ENCODE measurements at regions not wholly inside any gene's neighbourhood (a gene's known extent, or its start where the extent isn't known, plus 50 kb on each side); places are given as distances from the start of the nearest gene placed in this dataset.

DNA sequence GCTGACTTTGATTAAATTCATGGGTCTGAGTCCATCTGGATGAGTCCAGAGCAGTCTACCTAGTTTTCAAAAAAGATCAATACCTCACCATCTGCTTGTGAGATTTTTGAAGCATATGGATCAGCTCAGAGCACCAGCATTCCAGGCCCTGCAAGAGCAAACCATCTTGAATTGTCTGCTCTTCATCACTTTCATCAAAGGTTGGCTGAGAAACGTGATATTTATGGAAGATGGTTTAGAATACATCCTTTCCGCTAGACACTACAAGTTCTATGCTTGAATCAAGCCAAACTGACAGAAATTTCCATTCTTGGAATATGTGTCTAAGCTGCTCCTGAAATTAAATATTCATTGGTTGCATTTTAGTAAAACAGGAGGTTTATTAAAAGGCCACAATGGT lies 190.3 kb downstream of the KCNRG start:
- Histone ChIP-seq H3K4me1 (no peaks in the 10 kb centered on the region), H3K27me3 (no peaks in the 10 kb centered on the region), H3K4me3 (no peak overlapping the region), H3K36me3 (no peaks in the 10 kb centered on the region), H3K27ac (no peak overlapping the region), H3K9ac (ENCODE audit: low read depth in 2 of 2, low read length in 2 of 2) (no peak overlapping the region), H3K9me3 (no peaks in the 10 kb centered on the region)
- TF ChIP-seq, protein P1, sequence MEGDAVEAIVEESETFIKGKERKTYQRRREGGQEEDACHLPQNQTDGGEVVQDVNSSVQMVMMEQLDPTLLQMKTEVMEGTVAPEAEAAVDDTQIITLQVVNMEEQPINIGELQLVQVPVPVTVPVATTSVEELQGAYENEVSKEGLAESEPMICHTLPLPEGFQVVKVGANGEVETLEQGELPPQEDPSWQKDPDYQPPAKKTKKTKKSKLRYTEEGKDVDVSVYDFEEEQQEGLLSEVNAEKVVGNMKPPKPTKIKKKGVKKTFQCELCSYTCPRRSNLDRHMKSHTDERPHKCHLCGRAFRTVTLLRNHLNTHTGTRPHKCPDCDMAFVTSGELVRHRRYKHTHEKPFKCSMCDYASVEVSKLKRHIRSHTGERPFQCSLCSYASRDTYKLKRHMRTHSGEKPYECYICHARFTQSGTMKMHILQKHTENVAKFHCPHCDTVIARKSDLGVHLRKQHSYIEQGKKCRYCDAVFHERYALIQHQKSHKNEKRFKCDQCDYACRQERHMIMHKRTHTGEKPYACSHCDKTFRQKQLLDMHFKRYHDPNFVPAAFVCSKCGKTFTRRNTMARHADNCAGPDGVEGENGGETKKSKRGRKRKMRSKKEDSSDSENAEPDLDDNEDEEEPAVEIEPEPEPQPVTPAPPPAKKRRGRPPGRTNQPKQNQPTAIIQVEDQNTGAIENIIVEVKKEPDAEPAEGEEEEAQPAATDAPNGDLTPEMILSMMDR (IDR thresholded peaks at IDR 0.05): no peak
- no peak for DNase-seq
- intact Hi-C loops (cut with DNase I): no loop called here

DNA sequence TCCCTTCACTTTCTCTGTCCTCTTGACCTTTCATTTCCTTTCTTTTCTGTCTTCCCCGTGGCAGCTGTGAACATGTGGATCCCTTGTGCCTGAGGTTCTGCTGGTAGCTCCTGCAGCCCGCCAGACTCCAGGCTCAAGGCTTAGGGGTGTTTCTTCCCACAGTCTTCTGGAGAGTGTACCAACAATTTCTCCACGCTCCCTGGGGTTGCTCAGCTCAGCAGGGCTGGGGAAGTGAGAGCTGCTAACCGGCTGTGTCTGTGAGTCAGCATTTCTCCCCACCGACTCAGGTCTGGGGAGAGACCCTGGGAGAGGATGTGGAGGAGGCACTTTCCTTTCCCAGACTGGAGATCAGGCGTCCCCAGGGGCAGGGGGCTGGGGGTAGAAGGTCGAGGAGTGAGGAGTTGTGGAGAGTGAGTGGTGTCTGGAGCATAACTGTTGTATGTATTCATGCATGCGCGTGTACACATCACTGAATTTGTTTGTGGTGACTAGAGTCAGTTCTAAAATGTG lies 193.6 kb downstream of the KCNRG start:
- no peak overlapping the region for H3K27ac ChIP-seq
- no peaks in the 10 kb centered on the region for H3K36me3 ChIP-seq
- no peaks in the 10 kb centered on the region for H3K4me1 ChIP-seq
- DNase-seq: peak; percentile 24
- no peaks in the 10 kb centered on the region for H3K9me3 ChIP-seq
- intact Hi-C loops (cut with DNase I): no loop called here
- no peak overlapping the region for H3K4me3 ChIP-seq
- H3K9ac ChIP-seq (ENCODE audit: low read depth in 2 of 2, low read length in 2 of 2): peak overlapping the region in 1 of 2 donors; percentile 50
- H3K27me3 ChIP-seq: no peaks in the 10 kb centered on the region
- TF ChIP-seq, protein P1 (IDR thresholded peaks at IDR 0.05): no peak

DNA sequence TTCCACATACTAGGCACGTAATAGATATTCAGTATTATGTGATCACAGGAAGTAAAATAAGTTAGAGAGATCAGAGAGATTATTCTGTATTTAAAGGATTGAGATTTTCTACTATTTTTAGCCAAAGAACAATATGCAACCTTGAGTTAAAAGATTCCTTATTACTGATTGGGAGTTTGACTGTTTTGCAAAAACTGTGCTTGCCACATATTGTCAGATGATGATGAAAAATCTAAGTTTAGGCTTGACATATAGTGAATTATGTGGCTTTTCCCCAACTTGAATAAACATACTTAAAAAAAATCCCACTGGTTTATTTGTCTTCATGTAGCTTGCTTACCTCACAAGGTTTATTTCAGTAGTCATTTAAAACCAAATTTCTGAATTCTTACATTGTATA lies 194.4 kb downstream of the KCNRG start:
- Histone ChIP-seq H3K9me3 (no peaks in the 10 kb centered on the region), H3K27ac (no peak overlapping the region), H3K36me3 (no peaks in the 10 kb centered on the region), H3K9ac (ENCODE audit: low read depth in 2 of 2, low read length in 2 of 2) (no peak overlapping the region), H3K4me1 (no peaks in the 10 kb centered on the region), H3K4me3 (no peak overlapping the region), H3K27me3 (no peaks in the 10 kb centered on the region)
- TF ChIP-seq, protein P1 (IDR thresholded peaks at IDR 0.05): no peak
- intact Hi-C loops (cut with DNase I): no loop called here
- no peak for DNase-seq

DNA sequence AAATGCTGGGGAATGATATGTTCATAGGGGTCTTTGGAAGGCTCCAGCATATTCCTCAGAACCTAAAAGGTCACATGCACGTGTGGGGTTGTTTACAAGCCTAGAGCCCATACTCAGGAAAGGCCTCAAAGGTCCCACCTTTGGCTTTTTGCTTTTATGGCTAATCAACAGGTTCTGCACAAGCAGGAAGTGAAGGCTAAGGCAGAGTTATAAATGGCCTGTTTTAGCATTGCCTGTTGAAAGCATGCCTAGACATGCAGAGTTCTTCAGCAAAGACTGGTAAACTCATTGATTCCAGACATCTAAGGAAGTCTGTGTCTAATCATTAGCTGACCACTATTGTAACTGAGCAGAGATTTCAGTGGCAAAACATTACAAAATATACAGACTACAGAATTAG lies 198.3 kb downstream of the KCNRG start:
- Histone ChIP-seq H3K27me3 (no peaks in the 10 kb centered on the region), H3K9me3 (no peaks in the 10 kb centered on the region), H3K9ac (ENCODE audit: low read depth in 2 of 2, low read length in 2 of 2) (no peak overlapping the region), H3K27ac (no peak overlapping the region), H3K4me3 (no peak overlapping the region), H3K36me3 (no peaks in the 10 kb centered on the region), H3K4me1 (no peaks in the 10 kb centered on the region)
- TF ChIP-seq, protein P1 (IDR thresholded peaks at IDR 0.05): no peak
- intact Hi-C loops (cut with DNase I): no loop called here
- no peak for DNase-seq

DNA sequence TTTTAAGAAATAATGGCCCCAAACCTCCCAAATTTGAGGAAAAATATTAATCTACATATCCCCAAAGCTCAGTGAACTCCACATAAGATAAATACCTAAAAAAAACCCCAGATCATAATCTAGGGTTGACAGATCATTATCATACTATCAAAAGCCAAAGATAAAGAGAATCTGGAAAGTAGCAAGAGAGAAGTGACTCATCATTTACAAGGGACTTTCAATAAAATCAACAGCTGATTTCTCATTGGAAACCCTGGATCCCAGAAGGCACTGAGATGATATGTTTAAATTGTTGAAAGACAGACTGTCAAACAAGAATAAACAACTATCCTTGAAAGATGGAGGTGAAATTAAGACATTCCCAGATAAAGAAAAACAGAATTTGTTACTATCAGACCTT lies 199.3 kb downstream of the KCNRG start:
- intact Hi-C loops (cut with DNase I): no loop called here
- no peak for DNase-seq

More for the DNA sequence above, 199.3 kb downstream of the KCNRG start:
- Histone ChIP-seq H3K27ac (no peak overlapping the region), H3K4me3 (no peak overlapping the region), H3K36me3 (no peaks in the 10 kb centered on the region), H3K9me3 (no peaks in the 10 kb centered on the region), H3K27me3 (no peaks in the 10 kb centered on the region), H3K4me1 (no peaks in the 10 kb centered on the region), H3K9ac (ENCODE audit: low read depth in 2 of 2, low read length in 2 of 2) (no peak overlapping the region)
- TF ChIP-seq, protein P1 (IDR thresholded peaks at IDR 0.05): no peak

All from colonic mucosa (tissue), 4 donors.